HG02885 (cell line): ENCODE measurements at regions not wholly inside any gene's neighbourhood (a gene's known extent, or its start where the extent isn't known, plus 50 kb on each side); places are given as distances from the start of the nearest gene placed in this dataset.

Experiments
- ATAC-seq: cut with Tn5 transposase; IDR thresholded peaks from one replicate; pipeline ENCODE4 v1.9.1; 2021; ENCODE audit warnings: mild to moderate bottlenecking; ENCODE audit not compliant: unreplicated experiment, poor library complexity

DNA sequence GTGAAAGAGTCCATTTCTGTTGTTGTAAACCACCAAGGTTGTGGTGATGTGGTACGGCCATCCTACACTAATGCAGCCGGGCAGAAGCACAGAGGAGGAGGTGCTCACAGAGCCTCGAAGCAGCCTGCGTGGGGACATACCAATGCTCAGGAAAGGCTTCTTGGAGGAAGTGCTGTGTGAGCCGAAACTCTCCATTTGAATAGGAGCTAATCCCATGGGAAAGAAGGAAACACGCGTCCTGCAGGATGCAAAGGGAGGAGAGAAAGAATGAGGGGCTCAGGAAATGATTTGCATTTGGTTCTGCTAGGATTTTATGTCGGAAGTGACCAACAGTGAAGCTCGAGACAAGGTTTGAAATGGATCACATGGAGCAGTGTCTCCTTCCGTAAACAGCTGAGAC lies 477.9 kb upstream of the ANKRD30A start:
- no peak for ATAC-seq

DNA sequence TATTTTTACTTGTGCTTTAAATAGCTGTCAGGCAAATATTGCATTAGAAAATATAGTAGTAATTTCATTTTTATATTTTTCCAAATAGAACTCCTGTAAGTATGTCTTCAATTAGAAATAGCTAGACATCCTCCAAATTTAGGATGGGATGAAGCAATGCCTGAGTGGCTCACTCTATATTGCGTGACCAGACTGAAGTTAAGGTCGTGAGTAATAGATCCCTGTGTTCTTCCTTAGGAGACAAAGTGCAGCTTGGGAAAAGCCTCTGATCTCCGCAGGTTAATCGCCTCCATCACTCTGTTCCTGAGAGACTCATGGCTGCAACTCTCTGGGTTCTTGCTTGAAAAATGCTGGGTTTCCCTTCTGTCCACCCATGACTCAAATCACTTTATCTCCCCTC lies 484.8 kb upstream of the ANKRD30A start:
- ATAC-seq, result no peak

DNA sequence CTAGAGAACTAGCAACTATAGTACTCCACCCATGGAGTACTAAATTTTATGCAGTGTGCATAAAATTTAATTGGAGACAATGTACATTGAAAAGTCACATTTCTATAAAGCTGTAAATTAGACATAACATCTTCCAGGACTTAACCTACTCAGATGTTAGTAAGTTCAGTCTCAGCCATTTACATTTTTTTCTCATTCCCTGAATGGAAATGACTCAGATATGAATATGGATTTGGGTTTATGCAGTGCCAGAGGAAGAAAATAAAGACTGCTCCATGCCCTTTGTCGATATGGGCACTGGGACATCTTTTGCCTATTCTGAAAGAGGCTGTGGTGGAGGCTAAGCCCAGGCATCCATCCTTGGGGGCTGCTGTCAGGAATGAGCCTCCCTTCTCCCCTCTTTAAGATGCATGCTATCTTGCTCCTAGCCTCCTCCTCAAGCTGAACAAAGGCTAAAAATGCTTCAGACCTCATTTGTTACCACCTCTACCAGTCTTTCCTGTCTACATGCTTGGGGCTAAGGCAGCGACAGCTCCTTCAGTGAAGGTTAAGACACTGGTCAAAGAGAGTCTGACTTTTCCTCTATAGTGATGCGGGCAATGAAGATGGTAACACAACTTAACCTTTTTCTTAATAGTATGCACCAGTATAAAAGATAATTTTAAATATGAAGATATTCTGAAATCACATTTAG lies 486.8 kb upstream of the ANKRD30A start:
- ATAC-seq, result no peak

DNA sequence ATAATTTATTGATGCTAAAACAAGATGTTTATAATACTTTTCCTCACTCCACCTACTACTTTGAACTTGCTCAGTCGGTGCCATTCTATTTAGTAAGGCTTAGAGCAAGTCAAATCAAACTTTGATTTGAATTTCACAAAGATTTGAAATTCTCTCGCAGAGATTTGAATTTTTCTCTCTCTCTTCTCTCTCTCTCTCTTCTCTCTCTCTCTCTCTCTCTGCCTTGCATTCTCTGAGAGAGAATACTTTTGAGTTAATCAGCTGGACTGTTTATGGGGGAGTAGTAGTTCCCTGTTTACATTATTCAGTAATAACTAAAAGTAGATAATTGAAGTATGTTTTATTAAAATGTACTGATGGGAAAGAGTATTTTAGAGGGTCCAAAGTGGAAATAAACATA lies 488.5 kb upstream of the ANKRD30A start:
- no peak for ATAC-seq

DNA sequence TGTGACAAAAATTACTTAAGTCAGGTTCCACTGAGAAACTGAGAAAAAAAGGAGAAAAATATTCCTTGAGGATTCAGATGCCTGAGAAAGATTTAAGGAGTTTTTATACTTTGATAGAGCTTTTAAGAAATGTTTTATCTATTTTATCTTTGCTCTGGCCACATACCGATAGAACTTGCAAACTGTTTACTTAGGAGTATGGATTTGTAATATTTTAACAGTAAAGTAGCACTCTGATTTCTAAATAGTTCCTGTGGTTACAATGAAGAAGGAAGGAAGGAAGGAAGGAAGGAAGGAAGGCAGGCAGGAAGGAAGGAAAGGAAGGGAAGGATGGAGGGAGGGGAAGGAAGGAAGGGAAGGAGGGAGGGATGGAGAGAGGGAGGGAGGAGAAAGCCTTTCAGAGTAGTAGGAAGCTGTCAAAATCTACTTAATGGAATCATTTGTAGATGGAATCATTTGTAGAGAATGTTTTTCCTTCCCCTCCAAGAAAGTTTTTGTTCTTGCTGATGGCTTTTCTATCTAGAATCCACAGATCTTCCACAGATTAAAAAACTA lies 489.0 kb upstream of the ANKRD30A start:
- no peak for ATAC-seq

DNA sequence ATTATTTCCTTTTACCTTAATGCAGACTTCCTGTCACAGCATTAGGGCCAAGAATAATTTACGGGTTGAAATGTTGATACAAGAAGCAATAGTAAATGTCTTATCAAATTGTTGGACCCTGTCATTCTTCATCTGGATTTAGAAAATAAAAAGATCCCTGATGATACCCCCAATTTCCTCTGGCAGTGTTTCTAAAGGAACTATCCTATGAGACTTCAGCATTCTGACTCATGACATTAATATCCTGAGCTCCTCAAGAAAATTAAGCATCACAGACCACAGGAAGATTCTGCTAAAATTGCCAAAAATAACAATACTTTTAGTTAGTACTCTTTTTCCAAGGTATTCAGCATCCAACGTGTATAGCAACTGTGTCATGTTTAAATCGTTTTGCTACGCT lies 490.5 kb upstream of the ANKRD30A start:
- no peak for ATAC-seq

DNA sequence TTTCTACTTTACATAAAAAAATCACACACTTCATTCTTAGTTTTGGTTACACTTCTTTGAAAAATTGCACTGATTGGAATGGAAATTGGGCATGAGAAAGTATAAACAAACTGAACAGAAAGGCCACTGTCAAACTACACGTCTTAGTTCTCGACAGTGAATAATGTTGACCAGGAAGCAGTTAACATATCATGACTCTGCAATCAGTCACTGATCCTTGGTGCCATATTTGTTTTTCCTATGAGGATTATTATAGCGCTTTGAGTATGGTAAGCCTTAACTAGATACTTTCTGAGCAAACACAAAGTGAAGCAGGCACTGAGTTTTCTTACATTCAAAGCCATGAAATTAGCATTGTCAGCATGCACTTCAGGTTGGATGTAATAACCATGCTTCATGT lies 495.1 kb upstream of the ANKRD30A start:
- no peak for ATAC-seq

DNA sequence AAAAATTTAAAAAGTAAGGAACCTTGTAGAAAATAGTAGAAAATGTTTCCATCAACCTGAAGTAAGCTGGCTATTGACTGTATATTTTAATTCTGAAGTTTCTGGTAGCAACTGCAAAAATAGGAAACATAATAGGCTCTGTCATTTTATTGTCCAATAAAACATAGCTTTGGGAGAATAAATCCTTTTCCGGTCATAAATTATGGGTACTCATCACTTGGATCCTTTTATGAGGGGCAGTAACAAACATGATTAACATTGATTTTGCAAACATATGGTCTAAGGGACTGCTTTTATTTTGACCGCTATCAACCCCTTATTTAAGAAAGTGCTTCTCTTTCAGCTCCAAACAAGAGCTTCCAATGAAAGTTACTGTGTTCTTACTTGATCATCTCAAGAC lies 495.9 kb upstream of the ANKRD30A start:
- no peak for ATAC-seq

DNA sequence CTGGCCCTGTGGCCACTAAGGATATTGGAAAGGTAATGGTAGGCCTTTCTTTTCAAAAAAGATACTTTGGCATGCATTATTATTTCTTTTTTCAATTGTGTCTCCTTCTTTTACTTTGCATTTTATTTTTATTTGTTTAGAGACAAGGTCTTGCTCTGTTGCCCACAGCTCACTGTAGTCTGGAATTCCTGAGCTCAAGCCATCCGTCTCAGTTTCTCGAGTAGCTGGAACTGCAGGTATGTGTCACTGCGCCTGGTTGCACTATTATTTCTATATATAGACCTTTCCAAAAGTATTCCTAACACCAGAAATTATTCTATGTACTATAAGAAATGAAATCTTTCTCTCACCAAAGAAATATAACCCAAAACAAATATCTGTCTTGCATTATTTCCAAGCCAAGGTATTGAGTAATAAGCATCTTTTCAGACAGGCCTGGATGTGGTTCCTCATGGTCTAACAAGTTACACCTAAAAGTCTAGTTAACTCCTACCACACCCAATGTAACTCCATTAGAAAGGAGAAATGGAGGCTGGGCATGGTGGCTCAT lies 500.8 kb upstream of the ANKRD30A start:
- ATAC-seq, result no peak

DNA sequence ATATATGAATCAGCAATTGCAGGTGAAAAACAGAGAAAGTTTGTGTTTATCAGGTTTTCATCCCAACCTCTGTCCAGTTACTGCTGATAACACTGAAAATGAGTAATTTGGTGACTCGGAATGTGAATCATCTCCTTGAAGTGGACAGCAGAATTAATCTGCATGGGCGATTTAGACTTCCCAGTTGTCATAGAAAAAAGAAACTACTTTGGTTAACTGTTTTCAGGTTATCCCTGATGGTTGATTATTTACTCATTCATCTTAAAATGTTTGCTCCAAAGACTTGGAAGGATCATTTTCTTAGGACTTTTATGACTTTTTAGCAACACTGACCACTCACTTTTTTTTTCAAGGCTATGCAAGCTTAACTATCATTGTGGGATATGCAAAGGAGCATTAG lies 504.1 kb upstream of the ANKRD30A start:
- no peak for ATAC-seq

DNA sequence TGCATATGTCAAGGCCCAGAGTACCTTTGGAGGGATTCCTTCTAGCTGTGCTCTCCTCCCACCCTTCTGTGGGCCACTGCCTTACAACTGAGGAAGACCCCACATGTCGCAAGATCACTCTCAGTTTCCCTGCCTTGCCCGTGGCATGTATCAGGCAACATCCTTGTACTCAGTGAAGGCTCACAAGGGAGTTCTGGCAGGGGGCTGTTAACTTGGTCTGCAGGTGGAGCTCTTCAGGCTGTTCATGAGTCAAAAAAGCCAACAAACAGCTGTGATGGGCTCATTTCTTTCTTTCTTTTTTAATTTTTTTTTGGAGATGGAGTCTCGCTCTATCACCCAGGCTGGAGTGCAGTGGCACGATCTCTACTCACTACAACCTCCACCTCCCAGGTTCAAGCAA lies 513.0 kb upstream of the ANKRD30A start:
- no peak for ATAC-seq

DNA sequence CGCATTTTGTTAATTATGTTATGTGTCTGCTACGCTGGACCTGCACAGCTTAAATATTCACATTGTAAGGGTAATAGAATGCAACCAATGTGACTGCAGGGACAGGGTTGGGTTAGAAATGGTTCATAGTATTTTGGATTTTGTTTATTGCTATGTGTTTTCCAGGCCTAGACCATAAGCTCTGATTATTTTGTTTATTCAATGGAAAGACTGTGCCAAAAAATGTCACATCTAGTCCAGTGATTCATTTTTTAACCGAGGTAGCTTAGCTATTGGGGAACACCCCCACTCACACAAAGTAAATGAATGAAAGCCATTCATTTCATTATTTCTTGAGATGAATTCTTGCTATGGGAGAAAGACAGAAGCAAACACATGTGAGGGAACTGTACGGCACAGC lies 516.5 kb upstream of the ANKRD30A start:
- ATAC-seq, result no peak

DNA sequence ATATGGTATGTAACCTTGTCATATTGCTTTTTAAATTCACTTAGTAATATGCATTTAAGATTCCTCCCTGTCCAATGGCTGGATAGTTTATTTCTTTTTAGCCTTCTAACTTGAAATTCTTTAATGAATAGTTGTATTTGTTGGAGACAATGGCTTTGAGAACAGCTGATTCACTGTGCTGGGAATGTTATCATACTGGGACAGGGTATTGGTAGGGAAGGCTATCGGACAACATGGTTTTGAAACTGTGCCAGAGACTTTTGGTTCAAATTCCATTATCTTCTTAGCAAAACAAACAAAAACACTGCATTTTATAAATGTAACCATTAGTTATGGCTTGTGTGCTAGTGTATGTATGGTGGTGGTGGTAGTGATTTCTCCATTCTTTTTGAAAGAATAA lies 517.1 kb upstream of the ANKRD30A start:
- ATAC-seq, result no peak

DNA sequence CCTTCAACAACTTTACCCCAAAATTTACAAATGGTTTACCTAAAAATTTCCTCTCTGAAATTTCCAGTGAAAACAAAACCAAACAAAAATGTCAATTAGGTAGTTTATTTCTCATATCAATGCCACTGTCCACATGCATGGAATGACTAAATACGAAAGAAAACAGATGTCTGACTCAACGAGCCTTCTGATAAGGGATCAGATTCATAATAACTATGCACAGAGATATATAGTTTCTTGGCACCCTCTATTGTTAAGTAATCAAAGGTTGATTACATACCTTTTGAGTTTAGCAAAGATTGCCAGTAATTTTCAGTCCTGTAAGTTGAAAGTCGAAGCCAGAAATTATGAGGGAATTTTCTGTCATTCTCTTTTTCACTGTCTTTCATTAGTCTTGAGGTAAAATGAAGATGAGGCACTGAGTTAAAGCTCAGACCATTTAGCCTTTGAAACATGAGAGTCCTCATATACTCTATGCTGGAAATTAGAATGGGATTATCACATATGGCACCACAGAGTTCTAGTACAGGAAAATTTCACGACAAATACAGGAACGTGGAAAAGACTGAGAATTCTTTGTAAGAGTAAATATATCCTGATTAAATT lies 519.1 kb upstream of the ANKRD30A start:
- ATAC-seq, result no peak

DNA sequence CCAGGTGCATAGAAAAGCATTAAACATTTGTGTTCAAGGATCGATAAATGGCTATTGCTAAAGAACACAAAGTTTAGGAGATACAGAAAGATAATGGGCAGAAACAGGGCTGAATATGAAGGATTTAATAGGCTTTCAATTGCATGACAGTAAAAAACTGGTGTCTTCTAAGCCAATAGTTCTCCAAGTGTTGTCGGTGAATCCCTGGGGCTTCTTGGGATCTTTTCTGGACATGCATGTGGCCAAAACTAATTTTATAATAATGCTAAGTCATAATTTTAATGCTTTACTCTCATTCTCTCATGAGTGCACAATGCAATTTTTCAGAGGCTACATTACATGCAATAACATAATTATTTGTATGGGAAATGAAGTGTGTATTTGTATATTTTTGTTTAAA lies 521.1 kb upstream of the ANKRD30A start:
- no peak for ATAC-seq

DNA sequence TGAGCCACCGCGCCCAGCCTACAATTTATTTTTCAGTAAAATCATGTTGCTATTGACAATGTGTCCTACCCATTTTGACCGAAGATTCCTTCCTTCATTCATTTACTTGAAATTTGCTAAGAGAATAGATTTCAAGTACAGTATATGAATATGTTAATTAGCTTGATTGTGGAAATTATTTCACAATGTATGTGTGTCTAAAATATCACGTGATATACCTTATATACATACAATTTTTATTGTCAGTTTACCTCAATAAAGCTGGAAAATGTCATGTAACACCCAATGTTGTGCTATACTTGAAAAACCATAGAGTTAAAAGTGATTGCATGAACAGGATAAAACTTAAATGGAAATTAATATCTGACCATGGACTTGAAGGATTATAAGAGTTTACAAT lies 521.7 kb upstream of the ANKRD30A start:
- no peak for ATAC-seq

DNA sequence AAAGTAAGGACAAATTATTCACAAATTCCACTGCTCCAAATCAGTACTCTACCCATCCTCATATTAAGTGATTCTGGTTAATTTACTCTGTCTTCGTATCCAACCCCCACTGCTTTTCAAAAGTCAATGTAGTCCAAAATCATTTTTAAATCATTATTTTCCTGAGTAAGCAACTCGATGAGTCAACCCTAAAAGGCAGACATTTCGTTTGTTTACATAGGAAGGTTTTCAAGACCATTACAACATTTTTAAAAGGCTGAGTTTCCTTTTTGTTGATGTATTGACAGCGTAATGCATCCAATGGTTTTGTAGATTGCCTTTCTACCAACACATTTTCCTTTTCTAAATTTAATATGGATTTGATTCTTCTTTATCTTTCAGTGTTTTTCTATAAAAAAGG lies 523.0 kb upstream of the ANKRD30A start:
- ATAC-seq, result no peak

DNA sequence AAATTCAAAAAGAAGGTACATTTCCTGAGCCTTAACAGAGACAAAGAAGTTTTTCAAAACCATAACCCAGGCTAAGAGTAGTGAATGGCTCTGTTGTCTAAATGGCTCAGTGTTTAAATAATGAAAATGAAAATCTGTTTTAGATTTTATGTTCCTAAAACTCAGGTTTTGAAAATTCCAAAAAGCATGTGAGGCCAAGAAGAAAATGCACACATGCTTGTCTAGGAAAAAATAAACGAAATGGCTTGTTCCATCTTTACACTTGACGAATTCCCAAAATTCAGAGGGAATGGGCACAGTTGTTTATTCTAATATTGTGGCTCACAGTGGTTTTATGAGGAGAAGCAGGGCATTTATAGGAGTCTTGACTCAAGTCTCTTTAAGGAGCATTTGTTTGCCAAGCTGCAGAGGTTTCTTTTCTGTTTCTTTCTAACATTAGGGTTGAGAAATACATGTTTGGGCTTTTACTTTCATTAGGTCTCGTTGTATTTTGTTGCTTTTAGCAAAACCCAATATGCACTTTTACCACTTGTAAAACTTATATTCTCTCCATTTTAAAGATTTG lies 527.6 kb upstream of the ANKRD30A start:
- no peak for ATAC-seq

DNA sequence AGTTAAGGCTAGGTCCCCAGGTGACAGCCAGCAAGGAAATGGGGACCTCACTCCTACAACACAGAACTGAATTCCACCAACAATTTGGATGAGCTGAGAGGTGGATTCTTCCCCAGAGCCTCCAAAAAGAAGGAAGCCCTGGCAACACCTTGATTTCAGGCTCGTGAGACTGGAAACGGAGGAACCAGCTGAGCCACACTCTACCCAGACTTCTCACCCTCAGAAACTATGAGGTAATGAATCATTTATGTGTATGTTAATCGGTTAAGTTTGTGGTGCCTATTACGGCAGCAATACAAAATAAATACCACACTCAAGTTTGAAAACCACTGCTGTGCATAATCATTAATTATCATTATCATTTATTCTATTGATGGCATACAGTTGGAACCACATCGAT lies 532.4 kb upstream of the ANKRD30A start:
- no peak for ATAC-seq

DNA sequence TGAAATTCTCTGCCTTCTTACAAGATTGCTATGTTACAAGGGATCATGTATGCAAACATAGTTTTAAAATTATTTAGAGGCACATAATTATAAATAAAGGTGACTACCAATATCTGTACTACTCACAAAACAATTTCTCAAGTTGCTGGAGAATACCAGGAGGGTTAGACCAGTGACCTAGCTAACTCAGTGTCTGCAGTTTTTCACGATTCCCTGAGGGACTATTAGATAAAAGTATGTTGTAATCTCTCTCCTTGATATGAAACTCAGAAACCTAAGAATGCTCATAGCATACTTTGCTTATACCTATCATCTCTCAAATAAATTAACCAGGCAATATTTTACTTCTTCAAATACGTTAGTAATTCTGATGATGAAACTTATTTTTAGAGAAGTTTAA lies 534.0 kb upstream of the ANKRD30A start:
- no peak for ATAC-seq

DNA sequence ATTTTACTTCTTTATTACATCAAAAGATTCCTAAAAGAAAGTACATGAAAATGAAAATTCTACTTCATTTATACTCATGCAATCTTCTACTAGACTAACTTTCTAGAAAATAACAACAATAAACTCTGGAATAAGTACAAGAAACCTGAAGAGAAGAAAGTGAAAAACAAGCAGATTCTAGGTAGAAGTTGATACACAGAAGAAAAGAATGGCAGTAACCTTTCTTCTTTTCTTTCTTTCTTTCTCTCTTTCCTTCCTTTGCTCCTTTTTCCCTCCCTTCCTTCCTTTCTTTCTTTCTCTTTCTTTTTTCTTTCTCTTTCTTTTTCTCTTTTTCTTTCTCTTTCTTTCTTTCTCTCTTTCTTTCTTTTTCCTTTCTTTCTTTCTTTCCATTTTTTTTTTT lies 541.7 kb upstream of the ANKRD30A start:
- ATAC-seq, result no peak

DNA sequence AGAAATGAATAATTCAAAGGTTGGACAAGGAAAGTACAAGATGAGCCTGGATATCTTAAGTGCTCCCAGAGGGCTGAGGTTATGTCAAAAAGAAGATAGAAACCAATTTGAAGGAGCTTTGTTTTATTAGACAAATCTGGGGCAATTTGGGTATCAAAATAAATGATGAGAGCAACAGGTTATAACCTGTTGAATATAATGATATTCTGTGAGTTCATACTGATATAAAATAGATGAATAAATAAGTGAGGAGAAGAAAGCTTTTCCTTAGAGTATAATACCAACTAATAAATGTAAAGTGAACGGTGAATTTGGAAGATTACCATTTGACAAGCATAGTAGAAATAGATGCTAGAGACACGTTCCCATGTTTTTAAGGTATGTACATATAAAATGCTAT lies 544.2 kb upstream of the ANKRD30A start:
- no peak for ATAC-seq
